NCI-H128 (cell line): ENCODE measurements at regions not wholly inside any gene's neighbourhood (a gene's known extent, or its start where the extent isn't known, plus 50 kb on each side); places are given as distances from the start of the nearest gene placed in this dataset.

Source experiments
- DNase-seq: peaks from one replicate; lab custom pipeline; 2025; ENCODE audit not compliant: unreplicated experiment; lab: John Stamatoyannopoulos, UW

GRCh38 chr10:130369645-130370381 lies 233.6 kb downstream of the GLRX3 start:
- DNase-seq, result no peak

DNA sequence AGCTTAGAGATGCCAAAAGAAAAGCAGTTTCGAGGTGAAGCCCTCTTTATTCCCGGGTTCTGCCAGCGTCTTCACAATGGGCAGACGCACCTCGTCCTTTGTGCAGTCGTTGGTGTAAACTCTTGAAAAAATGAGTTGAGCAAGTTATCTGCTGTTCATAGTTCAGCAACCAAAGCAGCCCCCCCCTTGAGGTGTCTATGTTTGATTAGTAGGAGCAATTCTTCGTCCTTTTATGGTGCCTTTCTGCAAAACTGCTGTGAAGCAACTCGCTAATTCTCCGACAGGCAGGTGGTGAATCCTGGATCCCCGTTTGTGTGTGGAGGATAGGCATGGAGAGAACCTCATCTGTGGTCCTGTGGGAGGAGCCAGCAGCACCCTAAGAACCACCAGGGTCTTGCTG lies 234.5 kb downstream of the GLRX3 start:
- DNase-seq, result no peak

- no peak for DNase-seq
Measured at GRCh38 chr10:130371156-130371555, 235.0 kb downstream of the GLRX3 start.

DNA sequence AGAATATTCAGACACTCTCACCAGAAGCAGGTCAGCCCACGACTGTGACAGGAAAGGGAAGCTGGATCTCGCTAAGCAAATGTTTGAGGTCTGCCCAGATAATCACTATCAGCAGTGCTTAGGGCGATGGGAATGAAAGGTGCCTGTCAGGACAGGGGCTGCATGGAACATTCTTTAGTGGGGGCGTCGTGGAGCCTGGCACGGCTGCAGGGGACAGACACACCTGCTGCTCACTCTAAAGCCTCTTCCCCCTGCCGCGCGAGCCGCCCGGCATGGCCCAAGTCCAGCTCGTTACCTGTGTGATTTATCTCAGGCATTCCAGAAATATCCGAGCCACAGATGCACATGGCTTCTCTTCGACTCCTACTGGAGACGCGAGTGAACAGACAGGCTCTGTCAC lies 235.5 kb downstream of the GLRX3 start:
- DNase-seq, result no peak

DNA sequence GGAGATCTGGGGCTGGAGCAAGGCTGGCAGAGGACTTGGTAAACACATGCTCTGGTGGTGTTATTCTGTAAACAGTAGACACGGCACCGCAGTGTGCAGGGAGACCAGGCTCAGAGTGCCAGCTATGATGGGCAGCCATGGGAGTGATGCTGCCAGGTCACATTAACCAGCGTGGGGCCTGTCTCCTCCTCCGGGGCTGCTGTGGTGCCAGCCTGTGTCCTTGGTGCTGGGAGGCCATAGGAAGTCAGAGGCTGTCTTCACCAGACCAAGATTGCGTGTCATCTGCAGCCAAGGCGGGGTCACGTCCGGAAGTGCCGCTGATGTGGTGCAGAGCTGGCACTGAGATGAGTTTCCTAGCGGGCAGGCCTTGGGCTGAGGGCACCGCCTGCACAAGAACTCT lies 236.0 kb downstream of the GLRX3 start:
- DNase-seq, result no peak

GRCh38 chr10:130372866-130373265 lies 236.7 kb downstream of the GLRX3 start:
- DNase-seq, result no peak

GRCh38 chr10:130377986-130378540 lies 241.9 kb downstream of the GLRX3 start:
- DNase-seq, result peak; percentile 30

GRCh38 chr10:130378556-130379400 lies 242.6 kb downstream of the GLRX3 start:
- DNase-seq, result no peak

- no peak for DNase-seq
Measured at GRCh38 chr10:130380056-130380455, 243.9 kb downstream of the GLRX3 start.

- no peak for DNase-seq
Measured at GRCh38 chr10:130382031-130382430, 245.8 kb downstream of the GLRX3 start.

- no peak for DNase-seq
Measured at GRCh38 chr10:130387936-130388580, 251.9 kb downstream of the GLRX3 start.

- DNase-seq, result no peak
Measured at GRCh38 chr10:130388746-130389145, 252.6 kb downstream of the GLRX3 start.

GRCh38 chr10:130389906-130390305 lies 253.7 kb downstream of the GLRX3 start:
- DNase-seq, result no peak

DNA sequence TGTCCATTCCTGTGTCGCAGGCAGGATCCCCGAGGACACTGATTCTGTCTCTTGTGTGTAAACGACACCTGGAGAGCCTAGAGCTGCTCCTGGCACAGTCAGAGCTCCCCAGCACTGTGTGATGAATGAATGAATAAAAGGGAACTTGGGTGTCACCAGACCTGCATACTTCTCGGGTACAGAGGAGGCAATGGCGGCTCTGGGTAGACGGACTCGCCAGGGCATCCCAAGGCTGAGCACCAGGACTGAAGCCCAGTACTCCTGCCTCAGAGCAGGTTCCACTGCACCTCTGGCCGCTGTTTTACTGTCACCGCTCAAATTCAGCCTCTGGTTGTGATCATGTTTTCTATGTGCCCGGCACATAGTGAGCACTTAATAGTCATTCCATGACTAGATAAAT lies 255.8 kb downstream of the GLRX3 start:
- DNase-seq, result no peak

DNA sequence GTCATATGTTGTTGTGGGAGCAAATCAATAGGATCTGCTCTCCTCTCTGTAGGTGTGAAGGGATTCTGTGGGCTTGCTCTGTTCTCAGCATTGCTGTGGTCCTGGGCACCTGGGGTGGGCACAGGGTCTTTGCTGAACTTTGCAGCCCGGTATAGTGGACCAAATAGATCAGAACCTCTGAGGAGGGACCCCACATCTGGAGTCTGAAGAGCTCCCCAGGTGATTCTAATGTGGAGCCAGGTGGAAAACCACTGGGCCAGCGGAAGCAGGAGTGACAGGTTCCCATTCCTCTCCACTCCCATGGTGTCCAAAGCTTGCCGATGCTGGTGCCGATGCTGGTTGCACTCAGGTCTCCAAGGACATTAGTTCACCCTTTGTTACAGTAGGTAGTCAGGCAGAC lies 257.2 kb downstream of the GLRX3 start:
- DNase-seq, result no peak

- no peak for DNase-seq
Measured at GRCh38 chr10:130394832-130395231, 258.6 kb downstream of the GLRX3 start.

- DNase-seq, result no peak
Measured at GRCh38 chr10:130395248-130395936, 259.2 kb downstream of the GLRX3 start.

- no peak for DNase-seq
Measured at GRCh38 chr10:130396044-130396443, 259.9 kb downstream of the GLRX3 start.

DNA sequence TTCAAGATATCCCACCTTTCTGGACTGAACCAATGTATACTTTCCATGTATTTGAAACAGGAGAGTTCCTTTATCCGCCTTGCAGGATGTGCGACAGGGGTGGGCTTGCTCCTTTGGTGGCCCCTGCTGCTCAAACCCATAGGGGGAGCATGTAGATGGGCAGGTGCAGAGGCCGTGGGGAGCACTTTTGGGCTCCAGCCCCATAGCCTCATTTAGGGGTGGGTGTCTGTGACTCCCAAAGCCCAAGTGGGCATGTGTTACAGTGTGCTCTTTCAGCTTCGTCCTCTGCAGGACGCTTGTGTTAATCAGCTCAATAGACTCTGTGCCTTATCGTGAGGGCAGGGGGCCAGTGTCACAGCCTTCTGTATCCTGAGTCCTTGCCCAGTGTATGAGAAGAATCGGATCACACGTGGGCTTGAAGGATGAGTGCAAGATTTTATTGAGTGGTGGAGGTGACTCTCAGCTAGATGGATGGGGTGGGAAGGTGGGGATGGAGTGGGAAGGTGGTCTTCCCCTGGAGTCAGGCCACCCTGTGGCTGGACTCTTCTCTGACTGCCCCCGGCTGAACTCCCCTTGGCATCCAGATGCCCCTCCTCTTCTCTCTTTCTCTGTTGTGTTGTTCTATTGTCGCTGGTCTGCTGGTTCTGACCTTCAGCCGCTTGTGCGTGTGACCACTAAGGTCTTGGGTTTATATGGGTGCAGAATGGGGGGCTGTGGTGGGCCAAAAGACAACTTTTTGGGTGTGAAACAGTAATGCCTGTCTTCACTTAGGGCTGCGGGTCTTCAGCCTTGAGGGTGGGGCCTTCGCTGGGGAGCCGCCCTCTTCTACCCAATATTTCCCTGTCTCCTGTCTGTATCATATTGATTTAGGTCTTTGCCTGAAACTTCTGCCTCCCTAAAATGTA lies 262.2 kb downstream of the GLRX3 start:
- DNase-seq, result no peak

DNA sequence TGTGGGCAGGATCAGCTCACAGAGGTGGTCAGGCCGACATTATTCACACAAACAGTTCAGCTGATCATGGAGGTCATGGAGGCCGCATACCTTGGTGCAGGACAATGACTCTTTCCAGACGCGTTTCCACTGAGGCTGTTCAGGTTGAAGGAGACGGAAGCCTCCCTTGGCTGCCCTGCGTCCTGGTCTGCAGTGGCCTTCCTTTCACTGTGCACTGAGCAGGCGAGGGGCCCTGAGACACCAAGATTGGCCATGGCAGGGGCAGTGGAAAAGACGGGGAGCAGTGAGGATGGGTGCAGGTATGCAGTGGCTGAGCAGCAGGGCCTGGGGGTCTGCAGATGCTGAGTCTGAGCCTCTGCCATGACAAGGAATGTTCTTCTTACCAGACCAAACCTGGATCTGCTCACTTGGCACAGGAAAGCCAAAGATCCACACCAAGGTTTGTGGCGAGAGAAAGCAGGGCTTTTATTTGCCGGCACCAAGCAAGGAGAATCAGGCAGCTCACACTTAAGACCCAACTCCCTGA lies 263.3 kb downstream of the GLRX3 start:
- no peak for DNase-seq
